ENCODE measurements at regions not wholly inside any gene's neighbourhood (a gene's known extent, or its start where the extent isn't known, plus 50 kb on each side); places are given as distances from the start of the nearest gene placed in this dataset.

DNA sequence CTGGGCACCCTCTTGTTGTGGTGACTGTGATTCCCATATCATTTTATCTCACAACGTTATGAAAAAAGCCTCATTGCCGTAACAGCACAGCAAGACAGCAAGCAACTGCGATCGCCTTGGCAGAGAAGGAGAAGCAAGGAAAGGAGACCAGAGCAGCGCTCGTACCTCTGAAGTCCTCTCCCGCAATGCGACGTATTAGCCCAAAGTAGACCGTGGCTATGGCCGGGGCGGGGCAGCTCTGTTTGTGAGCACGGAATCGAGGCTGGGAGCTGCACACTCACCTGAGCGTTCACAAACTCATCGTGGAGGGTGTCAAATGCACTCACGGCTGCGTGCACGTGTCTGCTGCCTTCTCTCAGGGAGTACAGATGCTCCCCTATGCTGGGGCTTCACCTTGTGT is 76.1 kb downstream of the YTHDF1 start:
- Histone ChIP-seq H3K4me1 (ENCODE audit: insufficient read depth, poor library complexity, severe bottlenecking) (no peaks in the 10 kb centered on the region), H3K27me3 (ENCODE audit: insufficient read depth, poor library complexity, severe bottlenecking) (peaks cover 41% of the 10 kb centered on the region), H3K4me3 (ENCODE audit: severe bottlenecking) (no peak overlapping the region), H3K9me3 (ENCODE audit: severe bottlenecking) (no peaks in the 10 kb centered on the region), H3K27ac (ENCODE audit: poor library complexity, severe bottlenecking) (no peak overlapping the region), H3K36me3 (ENCODE audit: low read depth) (no peaks in the 10 kb centered on the region)
- ATAC-seq (ENCODE audit: low read depth), result no peak
- TF ChIP-seq, protein P1, sequence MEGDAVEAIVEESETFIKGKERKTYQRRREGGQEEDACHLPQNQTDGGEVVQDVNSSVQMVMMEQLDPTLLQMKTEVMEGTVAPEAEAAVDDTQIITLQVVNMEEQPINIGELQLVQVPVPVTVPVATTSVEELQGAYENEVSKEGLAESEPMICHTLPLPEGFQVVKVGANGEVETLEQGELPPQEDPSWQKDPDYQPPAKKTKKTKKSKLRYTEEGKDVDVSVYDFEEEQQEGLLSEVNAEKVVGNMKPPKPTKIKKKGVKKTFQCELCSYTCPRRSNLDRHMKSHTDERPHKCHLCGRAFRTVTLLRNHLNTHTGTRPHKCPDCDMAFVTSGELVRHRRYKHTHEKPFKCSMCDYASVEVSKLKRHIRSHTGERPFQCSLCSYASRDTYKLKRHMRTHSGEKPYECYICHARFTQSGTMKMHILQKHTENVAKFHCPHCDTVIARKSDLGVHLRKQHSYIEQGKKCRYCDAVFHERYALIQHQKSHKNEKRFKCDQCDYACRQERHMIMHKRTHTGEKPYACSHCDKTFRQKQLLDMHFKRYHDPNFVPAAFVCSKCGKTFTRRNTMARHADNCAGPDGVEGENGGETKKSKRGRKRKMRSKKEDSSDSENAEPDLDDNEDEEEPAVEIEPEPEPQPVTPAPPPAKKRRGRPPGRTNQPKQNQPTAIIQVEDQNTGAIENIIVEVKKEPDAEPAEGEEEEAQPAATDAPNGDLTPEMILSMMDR (IDR thresholded peaks at IDR 0.05; ENCODE audit: poor library complexity, severe bottlenecking), result no peak
- peak; percentile 77 for DNase-seq (ENCODE audit: low spot score)

DNA sequence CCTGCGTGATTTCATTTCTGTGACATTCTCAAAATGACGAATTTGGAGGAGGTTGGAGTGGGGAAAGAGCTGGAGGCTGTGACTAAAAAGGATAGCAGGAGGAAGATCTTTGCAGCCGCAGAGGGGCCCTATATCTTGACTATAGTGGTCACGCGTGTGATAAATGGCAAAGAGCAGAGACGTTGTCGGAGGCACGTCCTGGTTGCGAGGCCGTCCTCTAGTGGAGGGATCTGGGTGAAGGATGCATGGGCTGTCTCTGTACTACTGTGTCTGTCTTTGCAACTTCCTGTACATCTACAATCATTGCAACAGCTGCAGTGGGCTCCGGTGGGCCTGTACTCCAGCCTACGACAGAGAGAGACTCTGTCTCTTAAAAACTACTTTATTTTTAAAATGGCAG is 76.6 kb downstream of the YTHDF1 start:
- no peak overlapping the region for H3K4me3 ChIP-seq (ENCODE audit: severe bottlenecking)
- peaks cover 41% of the 10 kb centered on the region for H3K27me3 ChIP-seq (ENCODE audit: insufficient read depth, poor library complexity, severe bottlenecking)
- TF ChIP-seq, protein P1 (IDR thresholded peaks at IDR 0.05; ENCODE audit: poor library complexity, severe bottlenecking), result no peak
- ATAC-seq (ENCODE audit: low read depth) (no peak), DNase-seq (ENCODE audit: low spot score) (peak; percentile 68)
- no peak overlapping the region for H3K27ac ChIP-seq (ENCODE audit: poor library complexity, severe bottlenecking)
- H3K4me1 ChIP-seq (ENCODE audit: insufficient read depth, poor library complexity, severe bottlenecking), result no peaks in the 10 kb centered on the region
- H3K36me3 ChIP-seq (ENCODE audit: low read depth), result no peaks in the 10 kb centered on the region
- H3K9me3 ChIP-seq (ENCODE audit: severe bottlenecking), result no peaks in the 10 kb centered on the region

DNA sequence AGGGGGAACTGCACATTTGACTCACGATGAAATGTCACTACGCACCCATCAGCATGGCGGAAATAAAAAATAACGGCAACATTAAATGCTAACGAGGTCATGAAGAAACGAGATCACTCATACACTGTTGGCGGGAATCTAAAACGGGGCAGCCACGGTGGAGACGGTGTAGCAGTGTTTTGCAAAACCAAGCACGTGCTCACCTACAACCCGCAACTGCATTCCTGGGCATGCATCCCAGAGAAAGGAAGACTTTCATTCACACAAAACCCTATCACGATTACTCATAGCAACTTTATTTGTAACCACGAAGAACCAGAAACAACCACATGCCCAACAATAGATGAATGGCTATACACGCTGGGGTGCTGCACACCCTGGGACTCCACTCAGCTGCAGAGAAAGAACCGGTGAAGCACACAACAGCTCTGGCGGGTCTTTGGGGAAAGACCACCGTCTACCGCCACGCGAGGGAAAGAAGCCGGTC is 77.0 kb downstream of the YTHDF1 start:
- Histone ChIP-seq H3K4me3 (ENCODE audit: severe bottlenecking) (no peak overlapping the region), H3K27me3 (ENCODE audit: insufficient read depth, poor library complexity, severe bottlenecking) (peaks cover 41% of the 10 kb centered on the region), H3K36me3 (ENCODE audit: low read depth) (no peaks in the 10 kb centered on the region), H3K27ac (ENCODE audit: poor library complexity, severe bottlenecking) (no peak overlapping the region), H3K4me1 (ENCODE audit: insufficient read depth, poor library complexity, severe bottlenecking) (no peaks in the 10 kb centered on the region), H3K9me3 (ENCODE audit: severe bottlenecking) (no peaks in the 10 kb centered on the region)
- DNase-seq (ENCODE audit: low spot score), result peak; percentile 72
- TF ChIP-seq, protein P1 (IDR thresholded peaks at IDR 0.05; ENCODE audit: poor library complexity, severe bottlenecking), result no peak
- peak; percentile 13; the same call in 1 of the 3 replicates for ATAC-seq (ENCODE audit: low read depth)

DNA sequence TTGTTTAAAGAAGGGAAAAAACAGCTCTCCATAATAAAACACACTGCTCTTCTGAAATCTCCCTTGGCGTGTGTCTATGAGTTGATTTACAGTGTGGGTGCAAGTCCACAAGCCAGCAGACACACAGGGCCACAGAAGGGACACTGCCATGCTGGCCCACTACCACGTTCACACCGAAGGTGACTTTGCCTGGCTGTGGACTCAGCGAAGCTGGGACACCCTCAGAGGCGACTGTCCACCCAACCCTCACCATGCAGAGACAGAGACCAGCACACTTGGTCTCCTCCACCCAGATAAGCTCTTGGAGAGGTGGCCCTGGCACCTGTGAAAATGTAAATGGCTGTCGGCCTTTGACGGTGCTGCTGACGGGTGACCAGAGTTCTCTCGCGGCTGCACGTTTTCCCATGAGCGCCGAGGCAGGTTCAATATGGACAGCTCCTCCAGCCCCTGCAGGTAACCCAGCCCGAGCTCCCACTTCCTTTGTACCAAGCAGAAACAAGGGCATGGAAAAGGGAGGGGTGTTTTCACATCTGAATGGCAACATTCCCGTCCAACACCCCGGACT is 78.0 kb downstream of the YTHDF1 start:
- H3K4me3 ChIP-seq (ENCODE audit: severe bottlenecking), result no peak overlapping the region
- no peaks in the 10 kb centered on the region for H3K36me3 ChIP-seq (ENCODE audit: low read depth)
- ATAC-seq (ENCODE audit: low read depth) (no peak), DNase-seq (ENCODE audit: low spot score) (peak; percentile 75)
- TF ChIP-seq, protein P1 (IDR thresholded peaks at IDR 0.05; ENCODE audit: poor library complexity, severe bottlenecking), result no peak
- H3K4me1 ChIP-seq (ENCODE audit: insufficient read depth, poor library complexity, severe bottlenecking), result no peaks in the 10 kb centered on the region
- H3K27ac ChIP-seq (ENCODE audit: poor library complexity, severe bottlenecking), result no peak overlapping the region
- peaks cover 36% of the 10 kb centered on the region for H3K27me3 ChIP-seq (ENCODE audit: insufficient read depth, poor library complexity, severe bottlenecking)
- H3K9me3 ChIP-seq (ENCODE audit: severe bottlenecking), result no peaks in the 10 kb centered on the region

DNA sequence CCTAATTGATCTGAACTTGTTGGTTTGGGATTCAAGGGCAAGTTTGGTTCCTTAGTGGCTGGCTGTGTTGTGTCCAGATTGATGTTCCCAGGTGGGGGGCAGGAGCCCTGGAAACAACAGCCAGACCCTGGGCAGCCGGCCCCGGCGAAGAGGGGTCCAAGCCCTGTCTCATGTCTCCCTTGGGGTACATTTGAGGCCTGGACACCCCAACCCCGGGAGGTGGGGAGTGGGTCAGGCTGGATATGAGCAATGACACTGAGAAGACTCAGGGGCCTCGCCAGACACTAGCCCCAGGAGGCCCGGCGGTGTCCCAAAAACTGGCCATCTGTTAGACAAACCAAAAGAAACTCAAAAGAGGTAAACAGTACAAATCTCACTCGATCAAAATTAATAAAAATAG is 79.6 kb downstream of the YTHDF1 start:
- H3K9me3 ChIP-seq (ENCODE audit: severe bottlenecking), result no peaks in the 10 kb centered on the region
- ATAC-seq (ENCODE audit: low read depth) (no peak), DNase-seq (ENCODE audit: low spot score) (peak; percentile 74)
- no peaks in the 10 kb centered on the region for H3K36me3 ChIP-seq (ENCODE audit: low read depth)
- TF ChIP-seq, protein P1 (IDR thresholded peaks at IDR 0.05; ENCODE audit: poor library complexity, severe bottlenecking), result no peak
- no peak overlapping the region for H3K27ac ChIP-seq (ENCODE audit: poor library complexity, severe bottlenecking)
- no peaks in the 10 kb centered on the region for H3K4me1 ChIP-seq (ENCODE audit: insufficient read depth, poor library complexity, severe bottlenecking)
- no peak overlapping the region for H3K4me3 ChIP-seq (ENCODE audit: severe bottlenecking)
- peaks cover 36% of the 10 kb centered on the region for H3K27me3 ChIP-seq (ENCODE audit: insufficient read depth, poor library complexity, severe bottlenecking)
